ENCODE measurements at regions not wholly inside any gene's neighbourhood (a gene's known extent, or its start where the extent isn't known, plus 50 kb on each side); places are given as distances from the start of the nearest gene placed in this dataset.

DNA sequence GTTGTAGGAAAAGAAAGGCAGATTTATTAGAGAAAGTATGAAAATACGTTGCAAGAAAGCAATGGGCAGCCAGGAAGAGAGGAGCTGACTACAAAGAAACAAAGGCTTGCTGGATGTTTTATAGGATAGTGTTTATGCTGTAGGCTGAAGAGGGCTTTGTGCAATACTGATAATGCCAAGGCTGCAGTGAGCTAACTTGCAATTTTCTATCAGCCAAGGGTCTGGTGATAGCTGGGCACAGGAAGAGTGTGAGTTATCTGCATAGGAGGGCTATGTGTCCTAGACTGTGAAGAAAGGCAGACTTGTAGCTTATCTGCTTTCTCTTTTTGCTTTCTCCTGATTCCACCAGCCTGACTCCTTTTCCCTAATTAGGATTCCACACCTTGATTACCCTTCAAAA, 51.3 kb upstream of the OSBPL11 start:
- TF ChIP-seq POLR2A (IDR thresholded peaks at IDR 0.05; ENCODE audit: low read length) (no peak), GATA1 (IDR thresholded peaks at IDR 0.05; ENCODE audit: low read depth, low read length) (no peak)
